OCI-LY1 (cell line): ENCODE measurements at regions not wholly inside any gene's neighbourhood (a gene's known extent, or its start where the extent isn't known, plus 50 kb on each side); places are given as distances from the start of the nearest gene placed in this dataset.

Experiments
- EZH2 ChIP-seq: fragments of 200-600 bp; sonication (generic), shearing (Covaris generic); IDR thresholded peaks from 2 replicates; pipeline ENCODE4 v1.8.0; 2017; ENCODE audit warnings: borderline replicate concordance, mixed run types, mild to moderate bottlenecking, antibody characterized with exemption, low read length, moderate library complexity, mixed read lengths
- TF ChIP-seq, protein P1 (sequence below): fragments of 200-600 bp; sonication (generic), shearing (Covaris generic); IDR thresholded peaks from 2 replicates; pipeline ENCODE4 v1.5.1; 2017; ENCODE audit warnings: mild to moderate bottlenecking, antibody characterized with exemption, low read length, moderate library complexity, mixed read lengths

- TF ChIP-seq, protein P1, sequence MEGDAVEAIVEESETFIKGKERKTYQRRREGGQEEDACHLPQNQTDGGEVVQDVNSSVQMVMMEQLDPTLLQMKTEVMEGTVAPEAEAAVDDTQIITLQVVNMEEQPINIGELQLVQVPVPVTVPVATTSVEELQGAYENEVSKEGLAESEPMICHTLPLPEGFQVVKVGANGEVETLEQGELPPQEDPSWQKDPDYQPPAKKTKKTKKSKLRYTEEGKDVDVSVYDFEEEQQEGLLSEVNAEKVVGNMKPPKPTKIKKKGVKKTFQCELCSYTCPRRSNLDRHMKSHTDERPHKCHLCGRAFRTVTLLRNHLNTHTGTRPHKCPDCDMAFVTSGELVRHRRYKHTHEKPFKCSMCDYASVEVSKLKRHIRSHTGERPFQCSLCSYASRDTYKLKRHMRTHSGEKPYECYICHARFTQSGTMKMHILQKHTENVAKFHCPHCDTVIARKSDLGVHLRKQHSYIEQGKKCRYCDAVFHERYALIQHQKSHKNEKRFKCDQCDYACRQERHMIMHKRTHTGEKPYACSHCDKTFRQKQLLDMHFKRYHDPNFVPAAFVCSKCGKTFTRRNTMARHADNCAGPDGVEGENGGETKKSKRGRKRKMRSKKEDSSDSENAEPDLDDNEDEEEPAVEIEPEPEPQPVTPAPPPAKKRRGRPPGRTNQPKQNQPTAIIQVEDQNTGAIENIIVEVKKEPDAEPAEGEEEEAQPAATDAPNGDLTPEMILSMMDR = no peak
- TF ChIP-seq EZH2 = no peak
These were observed 257.7 kb upstream of the CNTN6 start for GRCh38 chr3:835096-835495.
